Suppressor macrophage (primary cell): ENCODE measurements at regions not wholly inside any gene's neighbourhood (a gene's known extent, or its start where the extent isn't known, plus 50 kb on each side); places are given as distances from the start of the nearest gene placed in this dataset.
"Not testable (repeated sequence)": the region's sequence is repeated elsewhere in the genome, so short reads cannot be mapped to it uniquely, and the experiment has no call there.

Experiments used
- DNase-seq, 4 experiments: peaks; one replicate each; pipeline ENCODE4 v3.0.0-alpha.2; 2020 to 2022

DNA sequence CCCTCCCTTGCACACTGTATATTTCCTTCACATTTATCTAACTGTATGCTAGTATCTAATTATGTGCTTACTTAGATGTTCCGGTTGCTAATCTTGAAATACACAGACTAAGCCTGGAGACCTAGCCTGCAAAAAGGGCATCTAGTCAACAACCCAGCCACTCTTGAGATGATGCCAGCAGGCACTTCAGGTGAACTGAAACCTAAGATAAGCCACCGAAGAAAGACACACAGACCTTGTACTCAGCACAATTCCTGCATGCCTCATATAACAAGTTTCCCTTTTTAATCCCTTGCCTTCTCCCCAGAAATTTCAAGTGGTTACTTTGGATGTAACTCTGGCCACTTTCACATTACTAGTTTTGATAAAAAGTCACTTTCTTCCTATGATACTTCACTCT is 2506.6 kb downstream of the ARAP2 start:
- DNase-seq = no peak

DNA sequence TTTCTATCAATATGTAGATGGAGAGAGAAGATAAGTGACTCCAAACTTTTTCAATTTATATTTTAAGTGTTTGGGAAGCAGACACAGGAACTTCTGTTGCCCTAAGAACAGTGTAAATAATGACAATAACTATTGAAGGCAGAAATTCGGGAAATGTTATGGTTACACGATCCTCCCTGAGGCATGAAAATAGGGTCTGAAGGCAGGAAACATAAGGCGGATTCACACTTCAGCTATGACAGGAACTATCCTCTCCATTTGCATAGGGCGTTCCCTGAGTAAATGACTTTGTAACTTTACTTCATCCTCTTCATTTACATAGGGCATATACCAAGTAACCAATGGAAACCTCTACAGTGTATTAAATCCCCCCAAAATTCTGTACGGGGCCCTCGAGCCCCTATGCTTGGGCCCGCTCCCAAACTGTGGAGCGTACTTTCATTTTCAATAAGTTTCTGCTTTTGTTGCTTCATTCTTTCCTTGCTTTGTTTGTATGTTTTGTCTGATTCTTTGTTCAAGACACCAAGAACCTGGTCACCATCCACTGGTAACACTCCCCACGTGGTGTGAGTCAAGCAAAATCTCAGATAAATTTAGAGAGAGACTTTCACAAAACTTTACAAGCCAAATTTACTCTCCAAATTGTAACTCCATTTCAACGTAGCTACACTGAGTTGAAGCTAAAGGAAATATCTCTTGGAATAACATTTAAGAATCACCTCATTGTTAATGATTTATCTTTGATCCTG is 2504.3 kb downstream of the ARAP2 start:
- DNase-seq = no peak

DNA sequence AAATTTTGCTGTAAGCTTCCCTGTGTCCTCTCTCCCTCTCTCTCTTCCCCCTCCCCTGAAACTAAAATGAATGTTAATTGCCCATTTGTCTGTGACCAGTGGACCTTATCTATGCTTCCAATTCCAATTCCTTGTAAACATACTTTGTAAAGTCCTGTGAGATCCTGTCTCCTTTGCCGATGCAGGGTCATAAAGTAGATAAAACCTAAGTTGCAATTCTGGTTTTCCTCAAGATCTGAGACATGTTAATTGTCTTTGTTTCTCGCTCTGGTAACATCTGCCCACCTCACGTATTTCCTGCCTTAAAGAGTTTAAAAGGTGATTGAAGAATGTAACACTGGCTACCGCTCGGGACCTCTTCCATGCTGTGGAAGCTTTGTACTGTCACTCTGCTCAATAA is 2503.4 kb downstream of the ARAP2 start:
- not testable (repeated sequence) for DNase-seq

DNA sequence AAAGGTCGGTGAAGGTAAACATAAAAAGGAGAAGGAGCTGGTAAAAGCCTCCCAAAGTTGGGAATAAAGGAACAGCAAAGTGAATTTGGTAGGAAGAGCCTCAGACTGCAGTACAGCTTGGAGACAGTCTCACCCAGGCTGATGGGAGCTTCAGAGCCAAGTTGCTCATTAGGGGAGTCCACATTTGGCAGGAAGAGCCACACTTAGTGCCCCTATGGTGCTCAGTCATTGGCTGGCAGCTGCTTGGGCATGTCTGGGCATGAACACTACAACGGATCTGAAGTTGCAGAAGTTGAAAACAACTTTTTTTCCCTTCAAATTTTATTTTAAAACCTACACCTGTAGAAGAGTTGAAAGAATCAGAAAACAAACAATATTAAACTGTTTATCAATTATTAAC is 2497.3 kb downstream of the ARAP2 start:
- DNase-seq = no peak

DNA sequence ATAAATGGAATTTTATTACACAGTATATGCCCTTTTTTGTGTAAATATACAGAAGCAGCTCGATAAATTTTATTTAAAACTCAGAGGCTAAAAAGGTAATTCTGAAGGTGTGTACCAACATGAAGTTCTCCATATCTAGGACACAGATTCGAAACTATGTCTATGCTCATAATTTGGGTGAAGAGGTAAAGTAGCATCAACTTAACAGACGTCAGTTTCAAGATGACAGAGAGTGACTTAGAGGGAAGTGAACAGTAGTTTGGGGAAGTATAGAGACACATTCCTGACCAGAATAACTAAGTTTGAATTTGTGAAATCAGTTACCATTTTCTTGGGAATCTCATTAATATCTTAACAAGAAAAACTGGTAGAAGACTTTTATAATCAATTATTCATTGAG is 2493.3 kb downstream of the ARAP2 start:
- DNase-seq = no peak

DNA sequence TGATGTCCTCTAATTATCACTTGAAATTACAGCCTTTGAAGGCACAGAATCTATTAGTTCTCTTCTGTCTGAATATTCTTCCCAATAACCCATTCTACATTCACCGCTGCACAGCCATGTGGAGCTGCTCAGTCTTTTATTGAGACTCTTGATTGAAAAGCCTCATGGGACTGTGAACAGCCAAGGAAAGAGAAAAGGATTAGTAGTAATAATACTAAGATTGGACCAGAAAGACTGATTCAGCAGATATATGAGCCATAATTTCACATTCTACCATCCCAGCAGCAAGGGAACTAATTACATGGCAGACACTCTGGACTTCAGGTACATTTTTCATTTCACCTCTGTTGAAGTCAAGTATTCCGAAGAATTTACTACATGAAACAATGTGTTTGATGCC is 2471.7 kb downstream of the ARAP2 start:
- no peak for DNase-seq

DNA sequence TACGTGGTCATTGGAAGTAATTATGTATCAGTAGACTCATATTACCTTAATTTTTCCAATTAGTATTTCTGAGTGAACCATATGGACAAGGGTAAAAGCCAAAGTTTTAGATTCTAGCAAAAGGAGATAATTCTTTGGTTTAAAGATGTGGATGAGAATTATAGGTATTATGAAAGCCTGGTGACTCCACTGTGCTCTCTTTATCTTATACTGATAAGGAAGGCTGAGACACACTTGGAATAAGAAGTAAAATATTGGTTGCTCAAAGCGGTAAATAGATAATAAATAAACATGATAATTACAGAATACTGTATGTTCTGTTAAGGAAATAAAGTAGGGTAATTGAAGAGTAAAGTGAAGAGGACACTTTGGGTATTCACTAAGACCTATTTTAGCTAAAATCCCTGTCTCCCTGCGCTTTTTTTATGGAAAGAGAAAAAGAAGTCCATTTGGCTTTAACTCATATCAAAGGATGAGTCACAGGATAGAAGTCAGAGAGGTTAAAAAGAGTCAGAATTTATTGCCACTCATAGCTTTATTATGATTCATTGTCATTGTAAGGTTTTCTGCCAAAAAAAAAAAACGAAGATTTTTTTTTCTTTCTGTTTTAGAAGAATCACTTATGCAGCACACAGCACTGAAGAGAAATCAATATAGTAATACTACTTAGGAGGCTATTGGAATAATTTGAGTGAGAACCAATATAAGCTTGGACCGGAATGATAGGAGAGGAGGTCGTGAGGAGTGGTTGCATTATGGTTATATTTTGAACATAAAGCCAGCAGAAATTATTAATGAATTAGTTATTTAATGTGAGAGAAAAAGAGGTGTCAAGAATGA is 2463.1 kb downstream of the ARAP2 start:
- DNase-seq = no peak

DNA sequence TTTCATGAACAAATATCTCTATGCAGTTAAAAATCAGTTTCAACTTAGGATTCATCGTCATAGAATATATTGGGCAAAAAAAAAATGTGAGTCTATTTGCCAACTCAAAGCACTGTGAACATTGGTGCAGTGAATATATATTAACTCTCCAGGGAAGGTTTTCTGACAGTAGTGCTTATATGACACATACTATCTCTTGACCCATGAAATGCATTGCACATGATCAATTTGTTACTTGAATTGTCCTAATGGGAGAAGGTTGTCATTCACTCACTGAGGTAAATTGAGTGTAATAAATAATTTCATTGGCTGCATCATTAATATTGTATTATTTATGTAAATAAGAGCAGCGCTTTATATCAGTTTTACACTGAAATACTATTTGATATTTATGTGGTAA is 2458.5 kb downstream of the ARAP2 start:
- DNase-seq = no peak

DNA sequence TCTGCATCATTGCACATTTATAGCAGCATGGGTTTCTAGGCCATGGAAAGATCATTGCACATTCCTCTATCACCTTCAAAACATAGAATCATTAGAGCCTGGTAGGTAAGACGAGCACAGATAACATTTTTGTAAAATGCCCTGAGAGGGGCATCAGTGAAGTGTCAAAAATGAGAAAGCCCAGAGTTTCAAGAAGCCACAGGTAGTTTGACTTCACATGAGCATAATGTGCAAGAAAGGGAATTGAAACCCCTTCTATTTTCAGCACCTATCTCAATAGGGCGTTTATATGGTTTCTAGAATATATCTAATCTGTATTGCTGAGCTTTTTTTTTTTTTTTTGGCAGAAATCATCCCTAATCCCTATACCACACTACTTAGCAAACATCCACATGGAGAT is 2441.7 kb downstream of the ARAP2 start:
- DNase-seq = no peak

DNA sequence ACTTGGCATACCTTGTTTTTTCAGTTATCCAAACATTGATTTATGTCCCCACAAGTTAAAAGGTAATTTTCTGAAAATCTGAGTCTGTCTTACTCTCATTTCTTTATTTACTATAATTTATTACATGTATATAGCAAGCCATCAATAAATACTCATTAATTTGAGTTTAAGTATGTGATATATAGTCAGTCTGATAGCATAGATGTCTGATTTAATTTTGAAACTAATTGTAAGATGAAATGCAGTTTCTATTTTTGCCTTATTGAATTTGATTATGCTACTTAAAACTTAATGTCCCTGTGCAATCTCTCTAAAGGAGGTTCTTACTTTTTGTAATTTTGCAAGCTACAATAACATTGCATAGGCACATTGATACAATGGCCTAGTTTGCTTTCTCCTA is 2418.6 kb downstream of the ARAP2 start:
- no peak for DNase-seq

DNA sequence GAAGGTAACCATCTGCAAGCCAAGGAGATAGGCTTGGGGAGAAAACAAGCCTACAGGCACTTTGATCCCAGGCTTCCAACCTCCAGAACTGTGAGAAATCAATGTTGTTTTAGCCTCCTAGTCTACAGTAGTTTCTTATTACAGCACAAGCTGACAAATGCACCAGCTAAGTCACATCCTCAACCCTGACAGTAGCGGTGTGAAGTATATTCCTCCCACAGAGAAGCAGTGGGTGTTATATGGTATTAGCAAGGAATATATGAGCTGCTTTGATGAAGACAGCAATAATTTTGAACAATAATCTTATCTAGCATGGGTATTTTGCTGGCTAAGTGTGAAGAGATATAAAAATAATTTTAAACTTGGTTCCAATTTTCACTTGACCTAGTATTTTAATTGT is 2415.0 kb downstream of the ARAP2 start:
- DNase-seq = not testable (repeated sequence)

DNA sequence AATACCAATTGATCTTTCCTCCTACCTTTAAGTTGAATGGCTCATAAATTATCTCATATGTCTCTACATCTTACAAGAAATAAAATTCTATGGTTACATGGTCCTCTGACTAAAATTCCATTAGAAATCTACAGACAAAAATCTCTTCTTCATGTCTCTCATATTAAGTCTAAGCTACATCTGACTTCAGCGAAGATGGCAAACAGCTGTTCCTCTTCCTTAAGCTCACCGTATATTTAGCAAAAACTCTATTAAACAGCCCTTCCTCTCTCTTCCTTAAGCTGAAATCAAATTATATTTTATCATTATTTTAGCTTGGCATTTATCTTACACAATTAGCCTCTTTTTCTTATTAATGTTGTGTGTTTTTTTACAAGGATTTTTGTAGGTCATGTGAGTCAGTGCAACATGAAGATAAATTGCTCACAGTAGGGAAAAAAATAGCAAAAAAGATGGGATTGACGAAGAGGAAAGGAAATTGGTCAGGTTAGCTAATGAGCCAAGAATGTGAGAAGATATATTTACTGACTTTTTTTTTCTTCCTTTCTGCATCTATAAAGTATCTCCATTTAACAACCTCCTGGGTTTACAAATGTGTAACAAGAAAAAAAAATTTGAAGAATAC is 2412.8 kb downstream of the ARAP2 start:
- no peak for DNase-seq

DNA sequence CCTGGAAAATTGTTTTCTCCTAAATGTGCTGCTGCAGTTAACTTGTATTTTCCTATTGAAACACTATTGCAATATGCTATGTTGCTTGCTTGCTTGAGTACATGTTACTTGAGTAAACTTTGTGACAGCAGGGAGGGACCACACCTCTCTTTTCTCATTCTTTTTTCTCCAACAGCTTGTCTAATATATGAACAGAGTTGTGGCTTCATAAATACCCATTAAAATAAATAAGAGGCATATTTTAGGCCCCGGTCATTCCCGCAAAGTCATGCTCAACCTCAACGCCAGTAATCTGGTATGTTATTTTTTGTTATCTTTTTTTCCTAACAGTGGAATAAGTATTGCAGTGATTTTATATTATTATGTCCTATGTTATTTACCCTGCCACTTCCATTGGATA is 2408.6 kb downstream of the ARAP2 start:
- DNase-seq = not testable (repeated sequence)

DNA sequence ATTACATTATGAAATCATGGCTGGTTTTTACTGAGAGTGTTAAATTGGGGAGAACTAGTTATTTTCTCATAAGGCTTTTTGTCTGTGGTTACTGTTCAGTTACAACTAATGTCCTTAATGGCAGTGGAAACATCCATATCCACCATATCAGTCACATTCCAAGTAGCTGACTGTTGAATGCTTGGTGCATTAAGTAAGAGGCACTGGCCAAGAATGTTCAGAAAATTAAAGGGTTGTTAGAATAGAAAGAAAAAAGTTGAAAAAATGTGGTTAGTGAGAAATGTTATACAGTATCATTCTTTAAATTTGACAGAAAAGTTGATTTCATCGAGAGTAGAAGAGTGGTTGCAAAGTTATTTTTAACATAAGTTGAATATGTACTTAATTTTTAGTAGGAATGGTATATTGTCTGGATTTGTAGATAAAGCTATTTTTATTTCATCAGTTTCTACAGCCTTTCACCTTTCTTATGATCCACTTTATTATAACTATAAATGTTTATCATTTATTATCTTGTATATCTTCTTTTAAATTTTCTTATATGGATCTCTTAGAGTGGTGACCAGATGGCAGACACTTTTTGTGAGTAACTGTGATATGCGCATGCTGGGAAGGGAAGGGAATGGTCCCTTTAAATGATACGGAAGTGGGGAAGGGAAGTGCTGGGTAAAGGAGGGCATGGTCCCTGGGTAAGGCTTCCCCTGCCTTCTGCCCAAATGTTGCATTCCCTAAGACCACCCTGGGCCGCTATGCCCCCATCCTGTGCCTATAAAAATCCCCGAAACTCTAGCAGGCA is 2407.1 kb downstream of the ARAP2 start:
- DNase-seq = no peak

DNA sequence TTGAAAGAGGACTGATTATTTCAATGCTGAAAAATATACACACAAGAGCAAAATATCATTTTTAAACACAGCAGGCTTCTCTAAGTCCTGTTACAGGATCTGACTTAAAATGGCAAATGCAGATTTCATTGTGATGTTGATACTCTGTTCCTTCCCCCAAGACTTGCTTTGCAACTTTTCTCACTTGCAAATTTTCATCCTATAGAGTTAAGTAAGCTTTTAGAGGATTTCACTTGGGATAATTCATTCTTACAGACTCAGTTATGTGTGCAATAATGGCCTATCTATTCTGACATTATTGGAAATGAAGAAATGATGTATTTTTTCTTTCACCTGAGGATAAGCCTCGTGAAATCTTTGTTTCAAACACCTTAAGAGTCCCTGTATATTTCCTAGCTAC is 2403.2 kb downstream of the ARAP2 start:
- no peak for DNase-seq

DNA sequence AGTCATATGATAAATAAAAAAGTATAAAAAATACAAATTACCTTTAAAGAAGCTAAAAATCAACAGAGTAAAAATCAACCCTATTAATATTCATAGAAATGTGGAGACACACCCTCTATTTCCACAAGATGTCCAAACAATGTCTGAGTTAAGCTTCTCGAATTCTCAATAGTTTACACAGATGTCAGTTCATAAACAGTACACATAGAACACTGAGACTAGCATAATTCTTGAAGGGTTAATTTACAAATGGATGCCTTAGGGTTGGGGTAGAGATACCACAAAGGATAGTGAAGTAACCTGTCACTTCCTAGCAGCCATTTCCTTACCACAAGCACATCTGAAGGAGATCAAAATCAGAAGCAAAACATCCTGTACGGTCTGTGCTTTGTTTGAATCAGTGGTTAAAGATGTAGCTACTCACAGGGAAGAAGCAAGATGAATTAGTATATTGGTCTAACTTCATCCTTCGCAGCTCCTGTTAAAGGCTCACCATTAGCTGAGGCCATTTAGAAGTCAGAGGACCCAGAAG is 2393.9 kb downstream of the ARAP2 start:
- DNase-seq = no peak

DNA sequence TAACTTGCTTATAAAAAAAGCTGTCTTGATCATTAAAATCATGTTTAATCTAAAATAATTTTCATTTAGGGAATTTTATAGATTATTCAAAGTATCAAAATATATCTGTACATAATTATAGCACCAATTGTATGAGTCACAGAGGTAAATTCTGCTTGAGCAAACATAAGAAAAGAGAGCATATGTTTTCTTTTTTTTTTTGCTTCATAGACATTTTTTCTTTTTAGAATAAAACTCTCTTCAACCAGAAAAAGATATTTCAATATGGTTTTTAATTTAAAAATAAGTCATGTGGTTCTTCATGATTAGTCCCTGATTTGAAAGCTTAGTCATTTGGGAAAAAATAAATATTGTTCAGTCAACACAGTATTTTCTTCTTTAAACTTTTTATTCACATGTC is 2390.6 kb downstream of the ARAP2 start:
- not testable (repeated sequence) for DNase-seq

DNA sequence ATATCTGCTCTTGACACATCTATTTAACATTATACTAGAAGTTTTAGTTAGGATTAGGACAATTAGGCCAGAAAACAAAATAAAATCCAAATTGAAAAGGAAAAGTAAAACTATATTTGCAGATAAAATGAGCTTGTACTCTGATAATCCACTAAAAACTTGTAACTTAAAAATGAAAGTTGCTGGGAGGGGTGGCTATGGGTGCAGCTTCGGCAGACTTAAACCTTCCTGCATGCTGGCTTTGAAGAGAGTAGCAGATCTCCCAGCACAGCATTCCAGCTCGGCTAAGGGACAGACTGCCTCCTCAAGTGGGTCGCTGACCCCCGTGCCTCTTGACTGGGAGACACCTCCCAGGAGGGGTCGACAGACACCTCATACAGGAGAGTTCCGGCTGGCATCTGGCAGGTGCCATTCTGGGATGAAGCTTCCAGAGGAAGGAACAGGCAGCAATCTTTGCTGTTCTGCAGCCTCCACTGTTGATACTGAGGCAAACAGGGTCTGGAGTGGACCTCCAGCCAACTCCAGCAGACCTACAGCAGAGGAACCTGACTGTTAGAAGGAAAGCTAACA is 2379.9 kb downstream of the ARAP2 start:
- DNase-seq = no peak

DNA sequence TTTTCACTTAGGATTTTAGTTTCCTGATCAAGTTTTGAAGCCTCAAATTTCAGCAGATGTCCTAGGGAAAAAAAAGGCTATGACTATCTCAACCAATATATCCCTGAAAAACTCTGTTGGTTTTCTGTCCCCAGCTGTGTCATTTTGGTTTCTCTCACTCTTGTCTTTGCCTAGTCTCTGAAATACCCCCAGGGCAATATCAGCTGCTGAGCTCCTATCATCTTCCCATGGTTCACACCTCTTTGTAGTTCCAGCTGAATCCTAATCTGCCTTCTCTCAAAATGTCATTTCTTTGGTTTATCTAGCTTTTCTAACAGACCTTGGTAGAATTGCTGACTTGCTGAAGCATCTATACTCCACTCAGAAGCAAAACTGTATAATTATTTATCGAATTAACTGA is 2370.5 kb downstream of the ARAP2 start:
- no peak for DNase-seq

DNA sequence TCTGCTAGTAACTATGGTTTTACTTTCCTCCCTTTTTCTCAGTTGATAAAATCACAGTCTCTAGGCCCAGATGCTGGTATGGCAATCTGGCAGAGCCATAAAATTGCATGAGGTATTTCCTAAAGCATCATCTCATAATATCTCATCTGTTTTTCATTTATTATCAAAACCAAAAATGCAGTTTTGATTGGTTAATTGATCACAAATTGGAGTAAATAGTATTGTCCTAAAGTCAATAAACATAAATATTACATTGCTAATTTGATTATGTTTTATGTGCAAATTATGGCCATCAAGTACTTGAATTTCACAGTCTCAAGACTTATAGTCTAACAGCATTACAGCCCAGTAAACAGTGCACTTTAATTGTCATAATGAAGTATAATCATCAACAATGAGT is 2365.6 kb downstream of the ARAP2 start:
- no peak for DNase-seq

DNA sequence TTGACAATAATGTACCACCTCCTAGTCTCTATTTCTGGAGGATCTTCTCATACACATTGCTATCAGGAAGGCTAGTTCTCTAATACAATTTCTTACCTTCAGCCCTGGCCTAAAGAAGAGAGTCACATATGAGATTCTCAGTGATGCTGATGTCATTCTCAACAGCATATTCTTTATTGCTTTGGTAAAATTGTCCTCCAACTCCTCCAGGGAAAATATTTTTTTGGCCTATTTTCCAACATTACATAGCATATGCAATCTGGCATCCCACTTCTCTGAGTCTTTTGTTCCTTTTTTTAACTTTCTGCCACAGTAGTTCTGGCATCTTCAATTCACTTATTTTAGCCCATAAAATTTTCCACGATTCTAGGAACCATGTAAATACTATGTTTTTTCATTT is 2363.1 kb downstream of the ARAP2 start:
- no peak for DNase-seq
